Uterus (tissue), 3 donors: ENCODE measurements at regions not wholly inside any gene's neighbourhood (a gene's known extent, or its start where the extent isn't known, plus 50 kb on each side); places are given as distances from the start of the nearest gene placed in this dataset.

Experiments used
- DNase-seq, 2 donors: peaks; one replicate each; pipeline ENCODE4 v3.0.0-alpha.2; 2019 to 2020
- H3K27ac ChIP-seq, 2 donors: fragments of 200-600 bp; sonication (generic); 1 replicate in 1 of 2; 2 replicates in 1 of 2; pipeline ENCODE4 v1.5.1; 2016 to 2018
- H3K27me3 ChIP-seq, 2 donors: fragments of 200-600 bp; sonication (generic); one replicate each; pipeline ENCODE4 v1.5.1; 2018 to 2019; ENCODE audit warnings: control low read depth in 1 of 2
- H3K36me3 ChIP-seq, 2 donors: fragments of 200-600 bp; sonication (generic); one replicate each; pipeline ENCODE4 v1.5.1; 2019; ENCODE audit warnings: control low read depth in 1 of 2
- H3K4me1 ChIP-seq, 2 donors: fragments of 200-600 bp; sonication (generic); one replicate each; pipeline ENCODE4 v1.5.1; 2018 to 2019; ENCODE audit warnings: control low read depth in 1 of 2
- H3K4me3 ChIP-seq, 2 donors: fragments of 200-600 bp; sonication (generic); 1 replicate in 1 of 2; 2 replicates in 1 of 2; pipeline ENCODE4 v1.5.1; 2018 to 2019; ENCODE audit warnings: mild to moderate bottlenecking in 1 of 2
- H3K9me3 ChIP-seq, 2 donors: fragments of 200-600 bp; sonication (generic); one replicate each; pipeline ENCODE4 v1.5.1; 2019; ENCODE audit warnings: control low read depth in 1 of 2
- CTCF ChIP-seq, 4 experiments: fragments of 200-600 bp in 2 of 4; fragments of 450-650 bp in 2 of 4; sonication (generic) in 2 of 4; IDR thresholded peaks; one replicate each; pipeline ENCODE4 v1.5.1; 2016 to 2019; ENCODE audit warnings: antibody characterized with exemption in 4 of 4, mild to moderate bottlenecking in 2 of 4, moderate library complexity in 1 of 4
- POLR2A ChIP-seq, 2 donors: fragments of 450-650 bp; IDR thresholded peaks; one replicate each; pipeline ENCODE4 v1.6.1; 2016; ENCODE audit warnings: antibody characterized with exemption in 2 of 2, mild to moderate bottlenecking in 1 of 2, moderate library complexity in 1 of 2
- intact Hi-C: fragments of 100-400 bp; cut with DNase I; formaldehyde crosslinking; loops from one replicate; pipeline ENCODE4 v1.15.1; 2023; ENCODE audit warnings: low total_unique reads
- donor health status: DM: yes; HTN: yes; CAD: no.

- no peak for DNase-seq
- H3K27ac ChIP-seq: peak overlapping the region; percentile 51 to 60
- no peak overlapping the region for H3K4me3 ChIP-seq
- no peaks in the 10 kb centered on the region for H3K9me3 ChIP-seq
- no peaks in the 10 kb centered on the region for H3K36me3 ChIP-seq
- H3K27me3 ChIP-seq: no peaks in the 10 kb centered on the region
- peaks cover 0 to 4% of the 10 kb centered on the region in 2 donors for H3K4me1 ChIP-seq
- intact Hi-C loops: no loop called here
- no peak for TF ChIP-seq POLR2A (IDR thresholded peaks at IDR 0.05)
- TF ChIP-seq CTCF (IDR thresholded peaks at IDR 0.05): no peak
Observed at GRCh38 chr3:102089239-102089638, 239.9 kb downstream of the NFKBIZ start.

- TF ChIP-seq POLR2A (IDR thresholded peaks at IDR 0.05) (no peak), CTCF (IDR thresholded peaks at IDR 0.05) (no peak)
Observed at GRCh38 chr3:102089904-102090720, 240.8 kb downstream of the NFKBIZ start.

GRCh38 chr3:102090721-102091045 is 241.4 kb downstream of the NFKBIZ start:
- Histone ChIP-seq H3K27ac (peak overlapping the region; percentile 2 to 60), H3K4me1 (peaks cover 0 to 4% of the 10 kb centered on the region in 2 donors), H3K27me3 (no peaks in the 10 kb centered on the region), H3K36me3 (no peaks in the 10 kb centered on the region), H3K4me3 (no peak overlapping the region), H3K9me3 (no peaks in the 10 kb centered on the region)
- no peak for TF ChIP-seq POLR2A (IDR thresholded peaks at IDR 0.05)
- TF ChIP-seq CTCF (IDR thresholded peaks at IDR 0.05): no peak
- no peak for DNase-seq
- intact Hi-C loops: no loop called here

More at GRCh38 chr3:102089904-102090720, 240.8 kb downstream of the NFKBIZ start:
- H3K4me1 ChIP-seq: peaks cover 0 to 4% of the 10 kb centered on the region in 2 donors
- peak overlapping the region; percentile 53 to 60 for H3K27ac ChIP-seq
- intact Hi-C loops: no loop called here
- no peaks in the 10 kb centered on the region for H3K36me3 ChIP-seq
- H3K4me3 ChIP-seq: no peak overlapping the region
- DNase-seq: no peak
- no peaks in the 10 kb centered on the region for H3K27me3 ChIP-seq
- H3K9me3 ChIP-seq: no peaks in the 10 kb centered on the region

- TF ChIP-seq POLR2A (IDR thresholded peaks at IDR 0.05) (no peak), CTCF (IDR thresholded peaks at IDR 0.05) (no peak)
- Histone ChIP-seq H3K27ac (peak overlapping the region in 1 of 2 donors; percentile 60), H3K4me1 (peaks cover 0 to 4% of the 10 kb centered on the region in 2 donors), H3K4me3 (no peak overlapping the region), H3K27me3 (no peaks in the 10 kb centered on the region), H3K36me3 (no peaks in the 10 kb centered on the region), H3K9me3 (no peaks in the 10 kb centered on the region)
- intact Hi-C loops: no loop called here
- no peak for DNase-seq
Observed at GRCh38 chr3:102091358-102091757, 242.0 kb downstream of the NFKBIZ start.

GRCh38 chr3:102092617-102093466 is 243.5 kb downstream of the NFKBIZ start:
- no peaks in the 10 kb centered on the region for H3K27me3 ChIP-seq
- TF ChIP-seq CTCF (IDR thresholded peaks at IDR 0.05) (no peak), POLR2A (IDR thresholded peaks at IDR 0.05) (no peak)
- H3K9me3 ChIP-seq: no peaks in the 10 kb centered on the region
- H3K4me3 ChIP-seq: no peak overlapping the region
- intact Hi-C loops: no loop called here
- H3K36me3 ChIP-seq: no peaks in the 10 kb centered on the region
- no peak overlapping the region for H3K27ac ChIP-seq
- DNase-seq: no peak
- peaks cover 0 to 4% of the 10 kb centered on the region in 2 donors for H3K4me1 ChIP-seq
